Natural killer cell (primary cell): ENCODE measurements at regions not wholly inside any gene's neighbourhood (a gene's known extent, or its start where the extent isn't known, plus 50 kb on each side); places are given as distances from the start of the nearest gene placed in this dataset.
"Not testable (repeated sequence)": the region's sequence is repeated elsewhere in the genome, so short reads cannot be mapped to it uniquely, and the experiment has no call there.

Source experiments
- ATAC-seq, 3 donors: fragments of 150-1000 bp in 2 of 3; fragments of 200-7000 bp in 1 of 3; cut with Tn5 transposase; 1 replicate in 1 of 3; 2 replicates in 2 of 3; pipeline ENCODE4 v1.10.0; 2021; ENCODE audit warnings: mild to moderate bottlenecking in 2 of 3, moderate library complexity in 2 of 3
- DNase-seq, 2 donors: peaks; one replicate each; pipeline versions ENCODE4 v3.0.0 to v3.0.0-alpha.2; 2013 to 2021; ENCODE audit warnings: mixed read lengths in 1 of 2
- H3K27ac ChIP-seq: one replicate; pipeline ENCODE4 v1.5.1; 2013; ENCODE audit warnings: mild to moderate bottlenecking, low read length
- H3K27me3 ChIP-seq: one replicate; pipeline ENCODE4 v1.6.1; 2013; ENCODE audit warnings: low read length; ENCODE audit not compliant: control insufficient read depth, insufficient read depth
- H3K36me3 ChIP-seq: one replicate; pipeline ENCODE4 v1.6.1; 2013; ENCODE audit warnings: low read length; ENCODE audit not compliant: control insufficient read depth, insufficient read depth
- H3K4me1 ChIP-seq: one replicate; pipeline ENCODE4 v1.6.1; 2013; ENCODE audit warnings: low read length; ENCODE audit not compliant: control insufficient read depth, insufficient read depth
- H3K4me3 ChIP-seq: one replicate; pipeline ENCODE4 v1.5.1; 2013; ENCODE audit warnings: low read length
- H3K9me3 ChIP-seq: one replicate; pipeline ENCODE4 v1.6.1; 2013; ENCODE audit warnings: low read length; ENCODE audit not compliant: control insufficient read depth, insufficient read depth
- H3K27ac Mint-ChIP-seq, 2 donors: one replicate each; pipeline ENCODE4 v1.8.0; 2022; ENCODE audit warnings: mild to moderate bottlenecking in 2 of 2, mixed read lengths in 2 of 2, moderate library complexity in 1 of 2
- H3K27me3 Mint-ChIP-seq, 2 donors: one replicate each; pipeline ENCODE4 v1.8.0; 2022; ENCODE audit warnings: low read depth in 2 of 2, mixed read lengths in 2 of 2
- H3K36me3 Mint-ChIP-seq: one replicate; pipeline ENCODE4 v1.8.0; 2022; ENCODE audit warnings: mixed read lengths
- H3K4me1 Mint-ChIP-seq, 2 donors: one replicate each; pipeline ENCODE4 v1.8.0; 2022; ENCODE audit warnings: mixed read lengths in 2 of 2
- H3K4me3 Mint-ChIP-seq: one replicate; pipeline ENCODE4 v1.8.0; 2022; ENCODE audit warnings: mild to moderate bottlenecking, moderate library complexity, mixed read lengths
- H3K9me3 Mint-ChIP-seq, 2 donors: one replicate each; pipeline ENCODE4 v1.8.0; 2022; ENCODE audit warnings: mixed read lengths in 2 of 2
- CTCF ChIP-seq: fragments of 200-600 bp; IDR thresholded peaks from one replicate; pipeline ENCODE4 v1.8.0; 2022; ENCODE audit warnings: antibody characterized with exemption
- WGBS: methylation state at CpG from one replicate; pipeline ENCODE4 v1.1.7; 2013; ENCODE audit warnings: missing lambda C conversion rate; ENCODE audit not compliant: insufficient coverage; 5-methylcytosine and 5-hydroxymethylcytosine counted together
- intact Hi-C: fragments of 100-400 bp; cut with micrococcal nuclease; formaldehyde crosslinking; loops from one replicate; pipeline ENCODE4 v1.14.2; 2022

DNA sequence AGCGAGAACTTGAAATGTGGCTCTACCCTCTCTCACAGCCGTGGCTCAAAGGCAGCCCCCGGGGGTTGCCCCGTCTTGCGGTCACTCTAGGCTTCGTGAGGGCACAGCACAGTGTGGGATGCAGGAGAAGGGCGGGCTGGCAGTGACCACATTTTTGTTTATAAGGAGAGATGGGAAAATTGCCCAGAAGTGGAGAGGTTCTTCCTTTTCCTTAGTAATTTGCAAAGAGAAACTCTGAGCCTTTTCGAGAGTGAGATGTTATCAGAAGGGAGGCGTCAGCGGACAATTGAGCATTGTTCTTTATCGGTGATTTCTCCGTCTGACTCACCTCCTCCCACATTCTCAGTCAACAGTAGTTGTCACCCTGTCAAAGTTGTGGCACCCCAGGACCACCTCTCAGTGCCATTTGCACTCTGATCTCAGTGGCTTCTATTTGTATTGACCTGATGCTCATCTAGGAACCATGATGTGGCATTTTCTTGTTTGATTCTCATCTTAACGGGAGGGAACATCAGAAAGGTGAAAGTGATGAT is 89.6 kb downstream of the ACAA2 start:
- Mint-ChIP-seq H3K9me3 (no peaks in the 10 kb centered on the region), H3K36me3 (no peaks in the 10 kb centered on the region), H3K27me3 (peaks cover 16 to 29% of the 10 kb centered on the region in 2 donors), H3K4me3 (peak overlapping the region; percentile 36), H3K4me1 (peaks cover 8 to 9% of the 10 kb centered on the region in 2 donors), H3K27ac (no peak overlapping the region)
- Histone ChIP-seq H3K9me3 (no peaks in the 10 kb centered on the region), H3K36me3 (no peaks in the 10 kb centered on the region), H3K27ac (no peak overlapping the region), H3K4me1 (no peaks in the 10 kb centered on the region), H3K27me3 (peaks cover 4% of the 10 kb centered on the region), H3K4me3 (no peak overlapping the region)
- no peak for TF ChIP-seq CTCF
- 21% methylated on average over 13 of the region's 13 CpGs for WGBS
- intact Hi-C loops: no loop called here
- no peak for DNase-seq
- ATAC-seq: peak in 2 of 3 donors; percentile 37 to 41

DNA sequence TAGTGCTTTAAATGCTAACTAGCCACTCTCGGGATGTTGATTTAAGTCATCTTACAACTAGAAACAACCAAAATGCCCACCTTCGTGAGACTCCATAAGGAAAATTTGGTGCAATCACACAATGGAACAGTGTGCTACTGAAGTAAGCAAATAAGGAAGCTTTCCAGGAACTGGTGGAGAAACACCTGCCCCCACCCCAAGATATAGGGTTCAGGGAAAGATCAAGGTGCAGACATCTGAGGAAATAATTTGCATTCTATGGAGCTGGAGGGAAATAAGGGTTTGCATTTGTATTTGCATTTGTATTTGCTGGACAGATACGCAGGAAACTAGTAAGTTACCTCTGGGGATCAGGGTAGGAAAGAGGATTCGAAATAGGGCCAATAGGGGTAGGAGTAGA is 90.9 kb downstream of the ACAA2 start:
- Histone ChIP-seq H3K36me3 (no peaks in the 10 kb centered on the region), H3K27ac (no peak overlapping the region), H3K27me3 (peaks cover 4% of the 10 kb centered on the region), H3K4me3 (no peak overlapping the region), H3K4me1 (no peaks in the 10 kb centered on the region), H3K9me3 (no peaks in the 10 kb centered on the region)
- WGBS: 78% methylated on average over 3 of the region's 4 CpGs
- no peaks in the 10 kb centered on the region for H3K9me3 Mint-ChIP-seq
- ATAC-seq (no peak), DNase-seq (no peak)
- no peak overlapping the region for H3K4me3 Mint-ChIP-seq
- TF ChIP-seq CTCF: no peak
- no peaks in the 10 kb centered on the region for H3K36me3 Mint-ChIP-seq
- H3K27ac Mint-ChIP-seq: no peak overlapping the region
- intact Hi-C loops: no loop called here
- H3K4me1 Mint-ChIP-seq: peaks cover 8 to 9% of the 10 kb centered on the region in 2 donors
- H3K27me3 Mint-ChIP-seq: peaks cover 22 to 29% of the 10 kb centered on the region in 2 donors

GRCh38 chr18:49721981-49722380 is 91.4 kb downstream of the ACAA2 start:
- no peak for TF ChIP-seq CTCF
- H3K27me3 ChIP-seq: peaks cover 4% of the 10 kb centered on the region
- 100% methylated on average over 2 of the region's 3 CpGs for WGBS
- Mint-ChIP-seq H3K27ac (no peak overlapping the region), H3K36me3 (no peaks in the 10 kb centered on the region), H3K27me3 (peaks cover 22 to 29% of the 10 kb centered on the region in 2 donors), H3K9me3 (no peaks in the 10 kb centered on the region), H3K4me3 (no peak overlapping the region), H3K4me1 (peaks cover 8 to 9% of the 10 kb centered on the region in 2 donors)
- ATAC-seq: no peak
- no peaks in the 10 kb centered on the region for H3K9me3 ChIP-seq
- no peaks in the 10 kb centered on the region for H3K4me1 ChIP-seq
- no peak overlapping the region for H3K4me3 ChIP-seq
- H3K27ac ChIP-seq: no peak overlapping the region
- no peaks in the 10 kb centered on the region for H3K36me3 ChIP-seq
- intact Hi-C loops: no loop called here
- no peak for DNase-seq

GRCh38 chr18:49720944-49721343 is 92.4 kb downstream of the ACAA2 start:
- H3K4me3 ChIP-seq, H3K4me1 Mint-ChIP-seq, H3K9me3 ChIP-seq, ATAC-seq, H3K4me1 ChIP-seq, H3K4me3 Mint-ChIP-seq, H3K36me3 Mint-ChIP-seq, H3K27me3 ChIP-seq, H3K27ac ChIP-seq, intact Hi-C loops, DNase-seq, H3K36me3 ChIP-seq, H3K27ac Mint-ChIP-seq, H3K9me3 Mint-ChIP-seq: not testable (repeated sequence)
- peaks cover 22 to 29% of the 10 kb centered on the region in 2 donors for H3K27me3 Mint-ChIP-seq
- 100% methylated on average over 2 of the region's 3 CpGs for WGBS
